Epithelial cell of esophagus (primary cell): ENCODE measurements at regions not wholly inside any gene's neighbourhood (a gene's known extent, or its start where the extent isn't known, plus 50 kb on each side); places are given as distances from the start of the nearest gene placed in this dataset.

ENCODE experiments used
- DNase-seq: peaks from one replicate; pipeline ENCODE4 v3.0.0; 2010; ENCODE audit warnings: low read depth
- H3K4me3 ChIP-seq: 2 replicates; pipeline ENCODE4 v1.5.1; 2011; ENCODE audit warnings: mild to moderate bottlenecking, low read length, control low read depth
- TF ChIP-seq, protein P1 (sequence below): IDR thresholded peaks from 2 replicates; pipeline ENCODE4 v1.5.1; 2011; ENCODE audit warnings: low read depth, mild to moderate bottlenecking, low read length, control low read depth, inconsistent platforms; ENCODE audit not compliant: insufficient read depth; ENCODE audit errors: missing control alignments

DNA sequence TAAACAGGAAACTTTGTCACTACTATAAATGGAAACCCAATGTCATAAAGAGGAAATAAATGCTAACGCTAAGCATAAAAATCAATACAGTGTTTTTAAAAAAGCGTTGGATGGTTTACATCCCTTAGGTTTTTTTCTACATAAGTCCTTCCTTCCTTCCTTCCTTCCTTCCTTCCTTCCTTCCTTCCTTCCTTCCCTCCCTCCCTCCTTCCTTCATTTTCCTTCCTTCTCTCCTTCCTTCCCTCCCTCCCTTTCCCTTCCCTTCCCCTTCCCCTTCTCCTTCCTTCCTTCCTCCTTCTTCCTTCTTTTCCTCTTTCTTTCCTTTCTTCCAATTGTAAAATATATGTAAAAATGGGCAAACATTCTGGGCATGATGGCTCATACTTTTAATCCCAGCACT lies 108.3 kb downstream of the HAPSTR1 start:
- TF ChIP-seq, protein P1, sequence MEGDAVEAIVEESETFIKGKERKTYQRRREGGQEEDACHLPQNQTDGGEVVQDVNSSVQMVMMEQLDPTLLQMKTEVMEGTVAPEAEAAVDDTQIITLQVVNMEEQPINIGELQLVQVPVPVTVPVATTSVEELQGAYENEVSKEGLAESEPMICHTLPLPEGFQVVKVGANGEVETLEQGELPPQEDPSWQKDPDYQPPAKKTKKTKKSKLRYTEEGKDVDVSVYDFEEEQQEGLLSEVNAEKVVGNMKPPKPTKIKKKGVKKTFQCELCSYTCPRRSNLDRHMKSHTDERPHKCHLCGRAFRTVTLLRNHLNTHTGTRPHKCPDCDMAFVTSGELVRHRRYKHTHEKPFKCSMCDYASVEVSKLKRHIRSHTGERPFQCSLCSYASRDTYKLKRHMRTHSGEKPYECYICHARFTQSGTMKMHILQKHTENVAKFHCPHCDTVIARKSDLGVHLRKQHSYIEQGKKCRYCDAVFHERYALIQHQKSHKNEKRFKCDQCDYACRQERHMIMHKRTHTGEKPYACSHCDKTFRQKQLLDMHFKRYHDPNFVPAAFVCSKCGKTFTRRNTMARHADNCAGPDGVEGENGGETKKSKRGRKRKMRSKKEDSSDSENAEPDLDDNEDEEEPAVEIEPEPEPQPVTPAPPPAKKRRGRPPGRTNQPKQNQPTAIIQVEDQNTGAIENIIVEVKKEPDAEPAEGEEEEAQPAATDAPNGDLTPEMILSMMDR = no peak
- no peak overlapping the region for H3K4me3 ChIP-seq
- DNase-seq = no peak

- no peak for DNase-seq
These were observed 112.5 kb downstream of the HAPSTR1 start for GRCh38 chr16:9203956-9204355.

DNA sequence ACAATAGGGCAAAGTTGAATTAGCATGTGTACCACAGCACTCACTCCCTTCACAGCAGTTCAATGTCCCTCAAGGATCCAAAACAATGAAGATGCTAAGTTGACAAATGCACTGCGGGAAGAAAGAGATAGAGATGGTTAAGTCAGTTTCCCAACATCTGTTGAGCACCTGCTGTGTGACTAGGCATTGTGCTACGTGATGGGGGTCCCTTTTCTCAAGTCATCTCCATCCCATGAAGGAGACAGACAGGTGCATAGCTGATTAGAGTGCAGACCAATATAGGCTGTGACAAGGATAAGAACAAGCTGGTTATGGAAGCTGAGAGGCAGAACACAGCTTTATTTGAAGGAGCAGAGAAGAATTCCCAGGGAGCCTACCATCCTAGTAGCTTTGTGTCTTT lies 114.2 kb downstream of the HAPSTR1 start:
- no peak overlapping the region for H3K4me3 ChIP-seq
- no peak for DNase-seq
- TF ChIP-seq, protein P1 = no peak

More at GRCh38 chr16:9203956-9204355, 112.5 kb downstream of the HAPSTR1 start:
- H3K4me3 ChIP-seq = no peak overlapping the region
- TF ChIP-seq, protein P1 = no peak

- TF ChIP-seq, protein P1 = no peak
- DNase-seq = no peak
- H3K4me3 ChIP-seq = no peak overlapping the region
These were observed 114.7 kb downstream of the HAPSTR1 start for GRCh38 chr16:9206156-9206555.

DNA sequence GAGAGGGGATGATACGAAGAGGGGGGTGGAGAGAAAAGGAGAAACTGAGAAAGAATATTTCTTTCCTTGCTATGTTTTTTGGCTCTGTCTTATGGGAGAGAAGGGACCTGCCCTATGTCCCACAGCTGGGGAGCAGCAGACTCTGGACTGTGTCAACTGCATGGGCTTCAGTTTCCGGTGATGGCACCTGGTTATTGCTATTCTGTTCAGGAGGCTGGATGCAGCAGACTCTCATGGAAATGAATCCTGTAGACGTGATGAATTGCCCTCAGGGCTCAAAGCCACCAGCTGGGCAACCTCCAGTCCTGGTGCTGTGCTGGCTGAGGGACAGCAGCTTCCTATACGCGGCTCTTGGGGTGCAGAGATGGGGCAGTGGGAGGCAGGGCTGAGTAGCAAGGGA lies 121.2 kb downstream of the HAPSTR1 start:
- DNase-seq = no peak
- TF ChIP-seq, protein P1 = no peak

DNA sequence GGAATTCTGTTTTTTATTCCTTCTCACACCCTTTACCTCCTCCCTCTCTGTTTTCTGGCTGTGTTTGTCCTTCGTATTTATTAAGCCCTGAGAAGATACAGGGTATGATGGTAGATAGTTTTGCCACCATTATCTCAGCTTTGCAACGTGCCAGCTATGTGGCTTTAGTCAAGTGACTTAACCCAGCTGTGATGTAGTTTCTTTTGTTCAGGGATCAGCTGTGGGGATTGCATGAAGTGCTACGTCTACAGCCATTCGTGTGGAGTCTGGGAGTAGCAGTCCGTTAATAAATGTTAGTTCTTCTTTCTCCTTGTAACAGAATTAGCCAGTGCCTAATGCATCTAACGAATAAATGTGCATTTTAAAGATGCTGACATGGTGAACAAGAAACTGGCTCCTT lies 128.4 kb downstream of the HAPSTR1 start:
- H3K4me3 ChIP-seq = no peak overlapping the region
- TF ChIP-seq, protein P1 = no peak
- DNase-seq = no peak

More for the DNA sequence above, 121.2 kb downstream of the HAPSTR1 start:
- no peak overlapping the region for H3K4me3 ChIP-seq

DNA sequence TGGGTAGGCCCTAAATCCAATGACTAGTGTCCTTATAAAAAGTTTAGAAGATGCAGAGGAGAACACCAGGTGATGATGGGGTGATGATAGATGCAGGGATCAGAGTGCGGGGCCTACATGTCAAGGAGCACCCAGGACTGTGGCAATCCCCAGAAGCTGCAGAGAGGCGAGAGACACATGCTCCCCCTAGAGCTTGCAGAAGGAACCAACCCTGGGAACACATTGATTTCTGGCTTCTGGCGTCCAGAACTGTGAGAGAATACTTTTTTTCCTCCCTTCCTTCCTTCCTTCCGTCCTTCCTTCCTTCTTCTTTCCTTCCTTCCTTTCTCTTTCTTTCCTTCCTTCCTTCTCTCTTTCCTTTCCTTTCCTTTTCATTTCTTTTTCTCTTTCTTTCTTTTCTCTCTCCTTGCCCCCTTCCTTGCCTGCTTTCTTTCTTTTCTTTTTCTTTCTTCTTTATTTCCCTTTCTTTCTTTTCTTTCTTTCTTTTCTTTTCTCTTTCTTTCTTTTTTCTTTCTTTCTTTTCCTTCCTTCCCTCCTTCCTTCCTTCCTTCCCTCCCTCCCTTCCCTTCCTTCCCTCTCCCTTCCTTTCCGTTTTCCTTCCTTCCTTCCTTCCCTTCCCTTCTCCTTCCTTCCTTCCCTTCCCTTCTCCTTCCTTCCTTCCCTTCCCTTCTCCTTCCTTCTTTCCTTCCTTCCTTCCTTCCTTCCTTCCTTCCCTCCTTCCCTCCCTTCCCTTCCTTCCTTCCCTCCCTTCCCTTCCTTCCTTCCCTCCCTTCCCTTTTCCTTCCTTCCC lies 134.3 kb downstream of the HAPSTR1 start:
- TF ChIP-seq, protein P1 = no peak

More for the DNA sequence above, 134.3 kb downstream of the HAPSTR1 start:
- DNase-seq = no peak
- H3K4me3 ChIP-seq = no peak overlapping the region
